NCI-H774 (cell line): ENCODE measurements at regions not wholly inside any gene's neighbourhood (a gene's known extent, or its start where the extent isn't known, plus 50 kb on each side); places are given as distances from the start of the nearest gene placed in this dataset.
A peak's percentile ranks its signal among the peaks of the same experiment; 100 is the strongest.

Experiments
- DNase-seq: peaks from one replicate; lab custom pipeline; 2025; lab: John Stamatoyannopoulos, UW

DNA sequence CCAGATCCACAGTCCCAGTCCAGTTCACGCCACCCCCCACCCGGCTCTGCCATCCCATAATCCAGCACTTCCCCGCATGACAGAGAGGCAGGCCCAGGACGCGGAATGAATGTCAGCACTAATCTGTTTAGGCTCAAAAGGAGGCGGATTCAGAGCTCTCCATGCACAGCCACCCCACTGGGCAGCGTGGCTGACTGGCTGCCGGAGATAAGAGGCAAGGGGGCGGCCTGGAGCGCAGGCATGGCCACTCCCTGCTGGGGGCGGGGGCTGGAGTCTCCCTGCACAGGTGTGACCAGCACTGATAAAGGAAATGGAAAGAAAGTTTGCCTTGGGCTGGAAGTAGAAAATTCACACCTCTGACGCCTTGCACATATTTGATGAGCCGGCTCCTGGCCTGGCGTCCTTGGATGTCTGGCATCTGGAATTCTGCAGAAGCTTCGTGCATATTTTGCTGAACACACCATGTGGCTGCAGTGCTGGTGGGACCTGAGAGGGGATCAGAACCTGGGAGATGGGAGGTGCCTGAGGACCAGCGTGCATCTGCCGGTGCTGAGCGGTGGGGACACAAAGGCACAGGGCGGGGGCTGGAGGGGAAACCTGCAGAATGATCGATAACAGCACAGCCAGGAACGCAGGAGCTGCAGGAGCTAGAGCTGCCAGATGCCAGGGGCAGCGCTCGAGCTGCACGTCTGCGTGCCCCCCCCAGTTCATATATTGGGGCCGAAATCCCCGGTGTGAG is 344.4 kb downstream of the CTTN start:
- DNase-seq: no peak

DNA sequence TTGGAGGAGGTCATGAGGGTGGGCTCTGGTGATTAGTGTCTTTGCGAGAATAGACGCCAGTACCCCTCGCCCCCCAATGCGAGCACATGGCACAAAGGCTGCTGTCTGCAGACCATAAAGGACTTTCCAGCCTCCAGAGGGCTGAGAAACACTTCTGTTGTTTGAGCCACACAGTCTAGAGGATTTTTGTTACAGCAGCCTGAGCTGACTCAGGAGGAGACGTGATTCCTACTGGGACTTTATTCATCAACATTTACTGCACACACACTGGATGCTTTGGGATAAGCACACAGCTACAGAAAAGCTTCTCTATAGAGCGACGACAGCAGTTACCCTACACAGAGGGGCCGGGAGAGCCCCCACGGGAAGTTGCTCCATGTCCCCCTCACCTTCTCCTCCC is 345.0 kb downstream of the CTTN start:
- DNase-seq: no peak

DNA sequence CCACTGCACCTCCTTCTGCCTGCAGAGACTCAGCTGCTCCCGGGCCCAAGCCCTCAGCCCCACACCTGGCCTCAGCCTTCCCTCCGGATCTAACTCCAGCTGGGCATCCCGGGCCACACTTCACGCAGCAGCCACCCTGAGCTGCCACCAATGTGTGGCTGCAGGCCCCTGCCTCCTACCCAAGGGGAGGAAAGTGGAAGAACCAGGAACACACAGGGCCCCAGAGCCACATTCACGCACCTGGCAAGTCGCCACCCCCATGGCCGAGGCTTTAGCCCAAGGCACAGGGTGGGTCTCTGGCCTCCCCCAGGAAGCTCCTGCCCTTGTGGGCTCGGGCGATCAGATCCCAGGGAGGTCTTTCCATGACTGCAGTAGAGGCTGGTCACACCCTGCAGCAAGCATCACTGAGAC is 345.6 kb downstream of the CTTN start:
- no peak for DNase-seq

- DNase-seq: no peak
These were observed 346.3 kb downstream of the CTTN start for GRCh38 chr11:70744396-70745185.

GRCh38 chr11:70745451-70745850 is 347.1 kb downstream of the CTTN start:
- DNase-seq: no peak

DNA sequence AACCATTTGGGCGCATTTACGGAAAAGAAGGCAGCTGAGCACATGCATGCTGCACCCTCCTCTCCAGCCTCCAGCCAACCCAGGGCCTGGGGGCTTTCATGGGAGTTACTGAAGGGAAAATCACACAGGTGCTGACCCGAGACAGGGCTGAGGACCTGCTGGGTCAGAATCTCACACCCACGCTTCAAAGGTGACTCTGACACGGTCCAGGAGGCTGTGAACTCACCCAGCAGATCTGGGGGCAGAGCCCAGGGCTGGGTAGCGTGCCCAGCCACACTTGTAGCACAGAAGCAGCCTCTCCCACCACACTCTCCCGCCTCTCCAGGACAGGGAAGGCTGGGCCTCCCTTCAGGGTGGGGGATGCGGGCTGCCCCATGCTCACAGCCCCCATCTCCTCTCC is 347.6 kb downstream of the CTTN start:
- no peak for DNase-seq

DNA sequence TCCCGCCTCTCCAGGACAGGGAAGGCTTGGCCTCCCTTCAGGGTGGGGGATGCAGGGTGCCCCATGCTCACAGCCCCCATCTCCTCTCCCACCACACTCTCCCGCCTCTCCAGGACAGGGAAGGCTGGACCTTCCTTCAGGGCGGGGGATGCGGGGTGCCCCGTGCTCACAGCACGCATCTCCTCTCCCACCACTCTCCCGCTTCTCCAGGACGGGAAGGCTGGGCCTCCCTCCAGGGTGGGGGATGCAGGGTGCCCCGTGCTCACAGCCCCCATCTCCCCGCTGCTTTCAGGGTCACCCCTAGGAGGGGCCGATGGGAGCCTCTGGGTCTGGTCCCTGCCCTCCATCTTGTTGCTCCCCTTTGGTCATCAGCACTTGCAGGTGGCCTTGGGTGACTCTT is 348.0 kb downstream of the CTTN start:
- DNase-seq: no peak

GRCh38 chr11:70747285-70747684 is 349.0 kb downstream of the CTTN start:
- no peak for DNase-seq

- DNase-seq: no peak
These were observed 349.6 kb downstream of the CTTN start for GRCh38 chr11:70747921-70748320.

GRCh38 chr11:70751142-70751734 is 352.9 kb downstream of the CTTN start:
- DNase-seq: no peak

DNA sequence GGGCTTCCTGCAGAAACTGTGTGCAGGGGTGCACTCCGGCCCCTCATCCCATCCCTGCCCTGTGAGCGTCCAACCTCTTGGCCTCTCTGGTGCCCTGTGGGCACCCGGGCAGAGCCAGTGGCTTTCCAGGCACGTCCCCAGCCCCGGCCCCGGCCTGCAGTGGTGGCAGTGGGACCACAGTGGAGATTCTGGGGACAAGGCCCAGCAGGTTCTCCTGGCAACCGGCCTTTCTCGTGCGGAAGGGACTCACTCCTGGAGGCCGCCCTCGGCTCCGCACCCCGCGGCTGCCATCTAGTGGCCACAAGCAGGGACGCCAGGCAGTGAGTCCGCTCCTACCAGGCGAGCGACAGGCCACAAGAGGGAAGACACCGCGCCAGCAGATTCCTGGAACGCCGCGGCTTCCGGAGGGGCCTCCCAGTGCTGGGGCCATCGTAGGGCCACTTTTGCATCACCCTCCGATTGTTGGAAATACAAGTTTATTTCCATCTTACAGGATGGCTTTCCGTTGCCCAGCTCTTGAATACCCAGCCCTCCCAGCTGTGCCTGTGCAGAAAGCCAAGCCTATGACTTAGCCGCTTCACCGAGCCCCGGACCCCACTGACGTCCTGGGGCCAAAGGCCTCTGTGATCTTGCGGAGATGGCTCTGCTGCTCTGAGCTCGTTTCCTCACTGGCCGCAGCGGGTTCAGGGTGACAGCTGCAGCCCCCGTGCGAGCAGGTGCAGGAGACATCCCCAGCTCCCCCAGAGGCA is 357.3 kb downstream of the CTTN start:
- peak; percentile 60 for DNase-seq

GRCh38 chr11:70756341-70756740 is 358.0 kb downstream of the CTTN start:
- no peak for DNase-seq

DNA sequence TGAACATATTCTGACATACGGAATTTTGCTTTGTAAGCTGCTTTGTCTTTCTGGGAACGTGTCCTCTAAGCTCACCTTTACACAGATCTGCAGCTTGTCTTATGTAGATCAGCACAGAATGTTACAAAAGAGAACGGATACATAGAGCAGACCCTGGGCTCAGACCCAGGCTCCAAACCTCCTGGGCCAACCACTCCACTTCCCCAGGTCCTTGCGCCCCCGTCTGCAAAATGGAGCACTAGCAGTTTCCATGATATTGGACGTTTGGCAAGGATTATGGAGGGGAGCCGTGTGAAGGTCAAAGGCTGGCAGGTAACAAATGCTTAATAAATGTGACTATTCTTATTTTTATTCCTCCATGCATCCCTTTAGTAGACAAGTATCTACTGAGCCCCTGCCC is 358.4 kb downstream of the CTTN start:
- no peak for DNase-seq

DNA sequence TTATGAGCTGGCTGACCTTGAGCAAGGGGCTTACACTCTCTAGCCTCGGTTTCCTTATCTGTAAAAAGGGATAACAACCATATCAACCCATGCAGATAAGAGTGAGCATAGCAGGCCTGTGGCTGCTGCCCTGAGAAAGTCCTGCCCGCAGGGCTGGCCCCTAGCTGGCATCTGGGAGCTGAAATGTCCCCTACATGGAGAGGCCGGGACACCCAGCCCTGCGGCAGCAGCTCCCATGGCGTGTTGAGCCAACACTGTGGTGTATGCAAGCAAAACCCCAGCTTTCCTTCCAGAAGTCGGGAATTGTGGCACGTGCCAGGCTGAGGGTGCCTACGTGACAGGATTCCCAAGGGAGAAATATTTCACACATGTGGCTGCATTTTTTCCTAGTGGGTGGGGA is 358.9 kb downstream of the CTTN start:
- no peak for DNase-seq

DNA sequence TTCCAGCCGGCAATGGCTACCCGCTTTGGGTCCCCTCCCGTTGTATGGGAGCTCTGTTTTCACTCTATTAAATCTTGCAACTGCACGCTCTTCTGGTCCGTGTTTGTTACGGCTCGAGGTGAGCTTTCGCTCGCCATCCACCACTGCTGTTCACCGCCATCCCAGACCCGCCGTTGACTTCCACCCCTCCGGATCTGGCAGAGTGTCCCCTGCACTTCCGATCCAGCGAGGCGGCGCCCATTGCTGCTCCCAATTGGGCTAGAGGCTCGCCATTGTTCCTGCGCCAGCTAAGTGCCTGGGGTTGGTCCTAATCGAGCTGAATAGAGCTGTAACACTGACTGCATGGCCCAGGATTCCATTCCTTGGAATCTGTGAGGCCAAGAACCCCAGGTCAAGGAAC is 359.9 kb downstream of the CTTN start:
- DNase-seq: no peak

DNA sequence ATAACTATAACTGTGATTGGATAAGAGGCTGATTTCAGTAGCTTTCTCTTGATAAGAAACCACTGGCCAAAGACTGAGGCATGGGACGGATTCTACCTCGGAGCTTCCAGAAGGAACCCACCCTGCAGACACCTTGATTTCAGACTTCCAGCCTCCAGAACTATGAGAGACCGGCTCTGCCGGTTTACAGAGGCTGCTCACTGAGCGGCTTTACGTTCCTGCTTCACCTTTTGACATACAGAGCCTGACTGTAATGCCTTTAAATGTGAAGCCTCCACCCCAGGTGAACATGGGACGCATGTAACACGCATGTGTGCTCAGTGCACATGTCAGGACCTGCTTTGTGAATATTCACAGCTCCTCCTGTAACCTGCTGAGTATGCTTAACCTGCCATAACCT is 361.5 kb downstream of the CTTN start:
- DNase-seq: no peak

DNA sequence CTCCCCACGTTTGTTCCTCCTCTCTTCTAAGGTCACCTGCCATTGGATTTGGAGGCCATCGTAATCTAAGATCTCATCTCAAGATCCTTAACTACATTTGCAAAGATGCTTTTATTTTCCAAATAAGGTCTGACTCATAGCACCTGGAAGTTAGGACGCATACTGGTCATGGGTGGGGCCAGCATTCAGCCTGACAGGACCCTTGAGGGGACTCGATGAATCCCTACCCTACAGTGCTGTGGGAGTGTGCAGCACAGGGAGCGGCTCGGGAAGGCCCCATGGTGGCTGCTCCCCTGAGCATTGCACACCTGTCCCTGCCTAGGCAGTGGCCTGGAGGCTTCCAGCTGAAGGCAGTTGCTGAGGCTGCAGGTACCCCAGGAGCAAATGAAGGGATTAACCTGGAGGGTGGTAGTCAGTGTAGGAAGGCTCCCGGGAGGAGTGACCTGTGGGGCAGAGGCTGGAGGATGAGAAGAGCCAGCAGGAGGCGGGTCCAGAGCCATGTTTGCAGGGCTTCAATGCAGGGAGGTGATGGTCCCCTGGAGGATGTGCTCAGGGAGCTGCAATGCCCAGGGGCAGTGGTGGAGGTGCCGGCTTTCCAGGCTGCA is 362.2 kb downstream of the CTTN start:
- DNase-seq: no peak

GRCh38 chr11:70761094-70761907 is 363.0 kb downstream of the CTTN start:
- no peak for DNase-seq

DNA sequence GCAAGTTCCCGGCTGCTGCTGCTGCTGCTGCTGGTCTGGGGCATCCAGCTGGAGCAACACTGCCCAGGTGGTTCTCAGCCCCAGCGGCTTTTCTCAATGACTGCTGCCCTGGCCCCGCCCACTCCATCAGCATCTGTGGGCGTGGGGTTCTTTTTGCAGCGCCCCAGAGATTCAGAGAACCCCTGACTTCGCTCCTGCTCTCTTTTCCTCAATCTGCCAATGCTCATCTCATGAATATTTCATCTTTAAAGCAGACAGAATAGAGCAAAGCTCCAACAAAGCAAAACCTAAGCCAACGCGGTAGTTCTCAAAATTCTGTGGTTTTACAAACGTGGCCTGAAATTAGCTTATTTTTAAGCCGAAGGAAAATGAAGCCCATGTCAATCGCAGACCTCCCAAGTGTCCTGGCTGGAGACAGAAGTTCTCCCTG is 363.6 kb downstream of the CTTN start:
- DNase-seq: no peak

DNA sequence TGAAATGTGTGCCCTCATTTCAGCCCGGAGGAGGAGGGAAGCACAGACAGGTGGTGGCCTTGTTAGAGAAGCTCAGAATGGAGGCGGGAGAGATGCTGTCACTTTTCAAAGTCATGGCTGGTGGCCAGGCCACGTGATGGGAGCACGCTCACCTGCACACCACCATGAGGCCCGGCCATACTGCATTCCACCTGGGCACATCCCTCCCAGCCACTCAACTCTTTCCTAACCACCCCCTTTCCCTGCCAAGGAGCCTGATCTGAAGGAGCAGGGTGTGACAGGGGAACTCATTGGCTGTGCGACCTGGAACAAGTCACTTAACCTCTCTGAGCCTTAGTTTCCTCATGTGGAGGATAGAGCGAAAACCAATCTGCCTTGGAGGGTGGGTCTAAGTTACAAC is 364.5 kb downstream of the CTTN start:
- DNase-seq: no peak

GRCh38 chr11:70763606-70764005 is 365.3 kb downstream of the CTTN start:
- DNase-seq: no peak
